ENCODE measurements at regions not wholly inside any gene's neighbourhood (a gene's known extent, or its start where the extent isn't known, plus 50 kb on each side); places are given as distances from the start of the nearest gene placed in this dataset.

DNA sequence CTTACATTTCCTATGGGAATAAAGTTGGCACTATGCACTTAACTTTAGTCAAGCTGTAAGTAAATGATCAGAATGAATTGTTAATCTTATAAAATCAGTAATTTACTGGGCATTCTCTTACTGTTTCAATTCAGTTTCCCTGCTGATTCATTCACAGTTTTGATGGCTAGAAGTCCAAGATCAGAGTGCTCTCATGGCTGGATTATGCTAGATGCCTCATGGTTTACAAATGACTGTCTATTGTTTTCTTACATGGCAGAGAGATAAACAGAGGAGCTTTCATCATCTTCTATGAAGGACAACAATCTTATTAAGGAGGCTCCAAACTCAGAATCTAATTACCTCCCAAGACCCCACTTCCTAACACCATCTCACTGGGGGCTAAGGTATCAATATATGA is 135.1 kb upstream of the CARD18 start:
- TF ChIP-seq, protein P1, sequence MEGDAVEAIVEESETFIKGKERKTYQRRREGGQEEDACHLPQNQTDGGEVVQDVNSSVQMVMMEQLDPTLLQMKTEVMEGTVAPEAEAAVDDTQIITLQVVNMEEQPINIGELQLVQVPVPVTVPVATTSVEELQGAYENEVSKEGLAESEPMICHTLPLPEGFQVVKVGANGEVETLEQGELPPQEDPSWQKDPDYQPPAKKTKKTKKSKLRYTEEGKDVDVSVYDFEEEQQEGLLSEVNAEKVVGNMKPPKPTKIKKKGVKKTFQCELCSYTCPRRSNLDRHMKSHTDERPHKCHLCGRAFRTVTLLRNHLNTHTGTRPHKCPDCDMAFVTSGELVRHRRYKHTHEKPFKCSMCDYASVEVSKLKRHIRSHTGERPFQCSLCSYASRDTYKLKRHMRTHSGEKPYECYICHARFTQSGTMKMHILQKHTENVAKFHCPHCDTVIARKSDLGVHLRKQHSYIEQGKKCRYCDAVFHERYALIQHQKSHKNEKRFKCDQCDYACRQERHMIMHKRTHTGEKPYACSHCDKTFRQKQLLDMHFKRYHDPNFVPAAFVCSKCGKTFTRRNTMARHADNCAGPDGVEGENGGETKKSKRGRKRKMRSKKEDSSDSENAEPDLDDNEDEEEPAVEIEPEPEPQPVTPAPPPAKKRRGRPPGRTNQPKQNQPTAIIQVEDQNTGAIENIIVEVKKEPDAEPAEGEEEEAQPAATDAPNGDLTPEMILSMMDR (IDR thresholded peaks at IDR 0.05 in 2 of 3, conservative IDR thresholded peaks at IDR 0.05 in 1 of 3; ENCODE audit: borderline replicate concordance in 1 of 3, insufficient read depth in 1 of 3, low read depth in 2 of 3, low read length in 2 of 3), result no peak
- TF ChIP-seq, protein P2, sequence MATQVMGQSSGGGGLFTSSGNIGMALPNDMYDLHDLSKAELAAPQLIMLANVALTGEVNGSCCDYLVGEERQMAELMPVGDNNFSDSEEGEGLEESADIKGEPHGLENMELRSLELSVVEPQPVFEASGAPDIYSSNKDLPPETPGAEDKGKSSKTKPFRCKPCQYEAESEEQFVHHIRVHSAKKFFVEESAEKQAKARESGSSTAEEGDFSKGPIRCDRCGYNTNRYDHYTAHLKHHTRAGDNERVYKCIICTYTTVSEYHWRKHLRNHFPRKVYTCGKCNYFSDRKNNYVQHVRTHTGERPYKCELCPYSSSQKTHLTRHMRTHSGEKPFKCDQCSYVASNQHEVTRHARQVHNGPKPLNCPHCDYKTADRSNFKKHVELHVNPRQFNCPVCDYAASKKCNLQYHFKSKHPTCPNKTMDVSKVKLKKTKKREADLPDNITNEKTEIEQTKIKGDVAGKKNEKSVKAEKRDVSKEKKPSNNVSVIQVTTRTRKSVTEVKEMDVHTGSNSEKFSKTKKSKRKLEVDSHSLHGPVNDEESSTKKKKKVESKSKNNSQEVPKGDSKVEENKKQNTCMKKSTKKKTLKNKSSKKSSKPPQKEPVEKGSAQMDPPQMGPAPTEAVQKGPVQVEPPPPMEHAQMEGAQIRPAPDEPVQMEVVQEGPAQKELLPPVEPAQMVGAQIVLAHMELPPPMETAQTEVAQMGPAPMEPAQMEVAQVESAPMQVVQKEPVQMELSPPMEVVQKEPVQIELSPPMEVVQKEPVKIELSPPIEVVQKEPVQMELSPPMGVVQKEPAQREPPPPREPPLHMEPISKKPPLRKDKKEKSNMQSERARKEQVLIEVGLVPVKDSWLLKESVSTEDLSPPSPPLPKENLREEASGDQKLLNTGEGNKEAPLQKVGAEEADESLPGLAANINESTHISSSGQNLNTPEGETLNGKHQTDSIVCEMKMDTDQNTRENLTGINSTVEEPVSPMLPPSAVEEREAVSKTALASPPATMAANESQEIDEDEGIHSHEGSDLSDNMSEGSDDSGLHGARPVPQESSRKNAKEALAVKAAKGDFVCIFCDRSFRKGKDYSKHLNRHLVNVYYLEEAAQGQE (IDR thresholded peaks at IDR 0.05; ENCODE audit: low read depth), result no peak
- TF ChIP-seq SIN3A (IDR thresholded peaks at IDR 0.05; ENCODE audit: low read depth) (no peak), JUND (IDR thresholded peaks at IDR 0.05) (no peak), POLR2A (IDR thresholded peaks at IDR 0.05; ENCODE audit: borderline replicate concordance, extremely low read depth, insufficient read depth, insufficient read length) (no peak), SRF (IDR thresholded peaks at IDR 0.05; ENCODE audit: low read depth) (no peak), POLR2AphosphoS5 (IDR thresholded peaks at IDR 0.05; ENCODE audit: low read depth, low read length) (no peak), EGR1 (IDR thresholded peaks at IDR 0.05; ENCODE audit: low read depth) (no peak), TCF7L2 (IDR thresholded peaks at IDR 0.05; ENCODE audit: borderline replicate concordance, extremely low read depth, insufficient read depth, insufficient read length) (no peak), RAD21 (IDR thresholded peaks at IDR 0.05; ENCODE audit: low read depth) (no peak), ATF3 (IDR thresholded peaks at IDR 0.05) (no peak)
- TF ChIP-seq, protein P3, sequence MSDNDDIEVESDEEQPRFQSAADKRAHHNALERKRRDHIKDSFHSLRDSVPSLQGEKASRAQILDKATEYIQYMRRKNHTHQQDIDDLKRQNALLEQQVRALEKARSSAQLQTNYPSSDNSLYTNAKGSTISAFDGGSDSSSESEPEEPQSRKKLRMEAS (IDR thresholded peaks at IDR 0.05), result no peak

All from HCT116 (cell line).